B cell (primary cell): ENCODE measurements at regions not wholly inside any gene's neighbourhood (a gene's known extent, or its start where the extent isn't known, plus 50 kb on each side); places are given as distances from the start of the nearest gene placed in this dataset.

Source experiments
- ATAC-seq: fragments of 200-7000 bp; cut with Tn5 transposase; one replicate; pipeline ENCODE4 v1.10.0; 2021; ENCODE audit warnings: low read depth, mild to moderate bottlenecking, moderate number of reproducible peaks, moderate library complexity
- CTCF ChIA-PET: fragments of 350-600 bp; sonication (Branson Sonifier 250); formaldehyde crosslinking; loops from one replicate; lab custom pipeline; 2021; ENCODE audit warnings: antibody characterized with exemption, inconsistent platforms; lab: Charles Lee
- POLR2A ChIA-PET: fragments of 350-600 bp; sonication (Branson Sonifier 250); formaldehyde crosslinking; loops from one replicate; lab custom pipeline; 2021; ENCODE audit warnings: antibody characterized with exemption; lab: Charles Lee
- DNase-seq: peaks from one replicate; pipeline ENCODE4 v3.0.0; 2013
- H2AFZ ChIP-seq: 2 replicates; pipeline ENCODE4 v1.6.1; 2012; ENCODE audit warnings: mild to moderate bottlenecking, low read depth, low read length; ENCODE audit not compliant: insufficient read depth, poor library complexity, severe bottlenecking
- H3K27ac ChIP-seq, 2 donors: 1 replicate in 1 of 2; 2 replicates in 1 of 2; pipeline ENCODE4 v1.5.1; 2012 to 2013; ENCODE audit warnings: low read length in 2 of 2, mild to moderate bottlenecking in 2 of 2, moderate library complexity in 1 of 2
- H3K27me3 ChIP-seq, 4 experiments: fragments of 200-600 bp in 1 of 4; sonication (generic) in 1 of 4; replicated peaks in 1 of 4; 1 replicate in 2 of 4; 2 replicates in 2 of 4; pipeline versions ENCODE4 v1.6.1 to v1.7.0; 2013 to 2016; ENCODE audit warnings: low read length in 3 of 4, mild to moderate bottlenecking in 2 of 4, mixed read lengths in 1 of 4, moderate library complexity in 1 of 4; ENCODE audit not compliant: insufficient read depth in 4 of 4, control insufficient read depth in 3 of 4; ENCODE audit errors: control extremely low read depth in 1 of 4
- H3K36me3 ChIP-seq, 2 experiments: replicated peaks in 1 of 2; 1 replicate in 1 of 2; 2 replicates in 1 of 2; pipeline versions ENCODE4 v1.6.1 to v1.7.1; 2013; ENCODE audit warnings: low read length in 1 of 2; ENCODE audit not compliant: insufficient read depth in 2 of 2, control insufficient read depth in 1 of 2; ENCODE audit errors: control extremely low read depth in 1 of 2, extremely low read depth in 1 of 2
- H3K4me1 ChIP-seq, 2 donors: fragments of 200-600 bp in 1 of 2; sonication (generic) in 1 of 2; 1 replicate in 1 of 2; 2 replicates in 1 of 2; pipeline versions ENCODE4 v1.5.1 to v1.6.1; 2013 to 2017; ENCODE audit warnings: low read length in 2 of 2; ENCODE audit not compliant: control insufficient read depth in 2 of 2, insufficient read depth in 2 of 2
- H3K4me2 ChIP-seq: replicated peaks from 2 replicates; pipeline ENCODE3; 2012; ENCODE audit warnings: mild to moderate bottlenecking, low read depth, low read length; ENCODE audit not compliant: poor library complexity, severe bottlenecking
- H3K4me3 ChIP-seq, 5 experiments: fragments of 200-600 bp in 1 of 5; sonication (generic) in 1 of 5; 1 replicate in 3 of 5; 2 replicates in 2 of 5; pipeline versions ENCODE4 v1.5.1 to v1.7.0; 2011 to 2016; ENCODE audit warnings: low read length in 4 of 5, mild to moderate bottlenecking in 4 of 5, low read depth in 2 of 5, control low read depth in 1 of 5, moderate library complexity in 1 of 5; ENCODE audit not compliant: insufficient read depth in 1 of 5; ENCODE audit errors: control extremely low read depth in 1 of 5, extremely low read depth in 1 of 5
- H3K79me2 ChIP-seq: fragments of 200-600 bp; sonication (generic); one replicate; pipeline ENCODE4 v1.6.0; 2016; ENCODE audit warnings: low read length; ENCODE audit not compliant: control insufficient read depth, insufficient read depth
- H3K9ac ChIP-seq: fragments of 200-600 bp; sonication (generic); 2 replicates; pipeline ENCODE4 v1.6.1; 2017; ENCODE audit warnings: mild to moderate bottlenecking, low read length, moderate library complexity
- H3K9me3 ChIP-seq, 3 donors: one replicate each; pipeline versions ENCODE4 v1.6.1 to v1.7.1; 2013; ENCODE audit warnings: low read length in 2 of 3; ENCODE audit not compliant: control insufficient read depth in 2 of 3, insufficient read depth in 1 of 3; ENCODE audit errors: control extremely low read depth in 1 of 3
- H4K20me1 ChIP-seq: 2 replicates; pipeline ENCODE4 v1.6.0; 2012; ENCODE audit warnings: mild to moderate bottlenecking, low read length; ENCODE audit not compliant: insufficient read depth, control insufficient read depth, poor library complexity, severe bottlenecking
- H3K27ac Mint-ChIP-seq: one replicate; pipeline ENCODE4 v1.8.0; 2021; ENCODE audit warnings: mixed read lengths
- H3K27me3 Mint-ChIP-seq: one replicate; pipeline ENCODE4 v1.8.0; 2021; ENCODE audit warnings: mixed read lengths
- H3K4me1 Mint-ChIP-seq: one replicate; pipeline ENCODE4 v1.8.0; 2021; ENCODE audit warnings: mixed read lengths
- H3K4me3 Mint-ChIP-seq: one replicate; pipeline ENCODE4 v1.8.0; 2021; ENCODE audit warnings: mixed read lengths
- H3K9me3 Mint-ChIP-seq: one replicate; pipeline ENCODE4 v1.8.0; 2022; ENCODE audit warnings: mixed read lengths; ENCODE audit not compliant: insufficient read depth
- CTCF ChIP-seq: fragments of 200-600 bp; IDR thresholded peaks from one replicate; pipeline ENCODE4 v1.8.0; 2022; ENCODE audit warnings: antibody characterized with exemption, mild to moderate bottlenecking
- EZH2 ChIP-seq: IDR thresholded peaks from 2 replicates; pipeline ENCODE4 v1.6.1; 2012; ENCODE audit warnings: borderline replicate concordance, low read depth, mild to moderate bottlenecking, moderate library complexity, low read length; ENCODE audit not compliant: insufficient read depth, poor library complexity, severe bottlenecking
- WGBS: methylation state at CpG from one replicate; pipeline ENCODE4 v1.1.5; 2013; ENCODE audit warnings: missing lambda C conversion rate; ENCODE audit not compliant: insufficient coverage; 5-methylcytosine and 5-hydroxymethylcytosine counted together
- intact Hi-C: fragments of 100-400 bp; cut with micrococcal nuclease; formaldehyde crosslinking; loops from one replicate; pipeline ENCODE4 v1.10.0; 2022

GRCh38 chr4:175435381-175435783, 376.7 kb downstream of the GPM6A start:
- WGBS = 12% methylated on average over 3 of the region's 4 CpGs
- no peak overlapping the region for H3K4me3 Mint-ChIP-seq

GRCh38 chr4:175436196-175436595, 375.9 kb downstream of the GPM6A start:
- intact Hi-C loops = no loop called here
- no CpG with 5 or more reads among the region's 1 CpG for WGBS
- Histone ChIP-seq H3K36me3 (no peaks in the 10 kb centered on the region), H3K79me2 (no peaks in the 10 kb centered on the region), H2AFZ (no peak overlapping the region), H4K20me1 (no peaks in the 10 kb centered on the region), H3K27me3 (no peaks in the 10 kb centered on the region), H3K4me2 (no peak overlapping the region), H3K9ac (no peak overlapping the region), H3K4me1 (no peaks in the 10 kb centered on the region), H3K27ac (no peak overlapping the region), H3K9me3 (no peaks in the 10 kb centered on the region), H3K4me3 (no peak overlapping the region)
- Mint-ChIP-seq H3K4me3 (no peak overlapping the region), H3K27ac (no peak overlapping the region), H3K9me3 (no peaks in the 10 kb centered on the region), H3K4me1 (peaks cover 3% of the 10 kb centered on the region), H3K27me3 (no peaks in the 10 kb centered on the region)
- ChIA-PET POLR2A (no interaction called here), CTCF (no interaction called here)
- DNase-seq = no peak
- no peak for TF ChIP-seq EZH2
- TF ChIP-seq CTCF = no peak
- ATAC-seq = no peak

More at GRCh38 chr4:175435381-175435783, 376.7 kb downstream of the GPM6A start:
- Histone ChIP-seq H3K4me2 (no peak overlapping the region), H3K27ac (no peak overlapping the region), H4K20me1 (no peaks in the 10 kb centered on the region), H3K4me1 (no peaks in the 10 kb centered on the region), H2AFZ (no peak overlapping the region), H3K36me3 (no peaks in the 10 kb centered on the region), H3K79me2 (no peaks in the 10 kb centered on the region), H3K4me3 (no peak overlapping the region), H3K9me3 (no peaks in the 10 kb centered on the region), H3K27me3 (no peaks in the 10 kb centered on the region), H3K9ac (no peak overlapping the region)
- intact Hi-C loops = no loop called here
- DNase-seq (no peak), ATAC-seq (no peak)
- H3K27me3 Mint-ChIP-seq = no peaks in the 10 kb centered on the region
- no peak for TF ChIP-seq CTCF
- TF ChIP-seq EZH2 = no peak
- CTCF ChIA-PET = no interaction called here
- H3K27ac Mint-ChIP-seq = no peak overlapping the region
- no peaks in the 10 kb centered on the region for H3K9me3 Mint-ChIP-seq
- POLR2A ChIA-PET = no interaction called here
- H3K4me1 Mint-ChIP-seq = peaks cover 3% of the 10 kb centered on the region
